Liver (tissue), 8 donors: ENCODE measurements at regions not wholly inside any gene's neighbourhood (a gene's known extent, or its start where the extent isn't known, plus 50 kb on each side); places are given as distances from the start of the nearest gene placed in this dataset.

Source experiments
- DNase-seq: peaks from one replicate; pipeline ENCODE4 v3.0.0-alpha.2; 2017; ENCODE audit warnings: low spot score
- H3K27ac ChIP-seq, 2 donors: one replicate each; pipeline ENCODE4 v1.7.0; 2013; ENCODE audit warnings: inconsistent platforms in 2 of 2, low read length in 2 of 2, control low read depth in 1 of 2, low read depth in 1 of 2, mild to moderate bottlenecking in 1 of 2
- H3K27me3 ChIP-seq, 4 donors: one replicate each; pipeline versions ENCODE4 v1.6.1 to v1.7.0; 2013; ENCODE audit warnings: low read length in 3 of 4, inconsistent platforms in 1 of 4, mild to moderate bottlenecking in 1 of 4, moderate library complexity in 1 of 4; ENCODE audit not compliant: control insufficient read depth in 4 of 4, insufficient read depth in 4 of 4
- H3K36me3 ChIP-seq, 4 donors: one replicate each; pipeline versions ENCODE4 v1.6.1 to v1.7.0; 2013; ENCODE audit warnings: low read length in 3 of 4, mild to moderate bottlenecking in 3 of 4, low read depth in 1 of 4, moderate library complexity in 1 of 4; ENCODE audit not compliant: control insufficient read depth in 4 of 4, insufficient read depth in 3 of 4
- H3K4me1 ChIP-seq, 4 donors: one replicate each; pipeline versions ENCODE4 v1.6.1 to v1.7.0; 2013; ENCODE audit warnings: low read length in 3 of 4, mild to moderate bottlenecking in 3 of 4, moderate library complexity in 1 of 4; ENCODE audit not compliant: control insufficient read depth in 4 of 4, insufficient read depth in 4 of 4
- H3K4me3 ChIP-seq, 3 donors: one replicate each; pipeline versions ENCODE4 v1.6.1 to v1.7.0; 2013; ENCODE audit warnings: low read length in 3 of 3, control low read depth in 1 of 3, low read depth in 1 of 3, mild to moderate bottlenecking in 1 of 3
- H3K9ac ChIP-seq, 2 donors: one replicate each; pipeline ENCODE4 v1.7.0; 2013; ENCODE audit warnings: low read length in 2 of 2, mild to moderate bottlenecking in 2 of 2, moderate library complexity in 2 of 2, control low read depth in 1 of 2, low read depth in 1 of 2
- H3K9me3 ChIP-seq, 4 donors: one replicate each; pipeline versions ENCODE4 v1.6.1 to v1.7.0; 2013; ENCODE audit warnings: low read length in 3 of 4; ENCODE audit not compliant: control insufficient read depth in 4 of 4
- EGR1 ChIP-seq, 2 donors: IDR thresholded peaks; 2 replicates each; pipeline ENCODE4 v1.6.1; 2016 to 2018; ENCODE audit warnings: antibody characterized with exemption in 2 of 2, low read depth in 2 of 2
- FOXA1 ChIP-seq: IDR thresholded peaks from 2 replicates; pipeline ENCODE4 v1.6.1; 2016; ENCODE audit warnings: antibody characterized with exemption
- FOXA2 ChIP-seq: IDR thresholded peaks from 2 replicates; pipeline ENCODE4 v1.6.1; 2016; ENCODE audit warnings: antibody characterized with exemption
- HNF4A ChIP-seq, 2 donors: conservative IDR thresholded peaks; 2 replicates each; pipeline ENCODE4 v1.6.1; 2016; ENCODE audit warnings: antibody characterized with exemption in 2 of 2, mild to moderate bottlenecking in 2 of 2
- HNF4G ChIP-seq: IDR thresholded peaks from 2 replicates; pipeline ENCODE4 v1.6.1; 2016; ENCODE audit warnings: antibody characterized with exemption
- JUND ChIP-seq, 2 donors: IDR thresholded peaks; 2 replicates each; pipeline ENCODE4 v1.6.1; 2016; ENCODE audit warnings: antibody characterized with exemption in 2 of 2
- NR2F2 ChIP-seq: IDR thresholded peaks from 2 replicates; pipeline ENCODE4 v1.6.1; 2016; ENCODE audit warnings: antibody characterized with exemption
- RAD21 ChIP-seq, 2 donors: IDR thresholded peaks; 2 replicates each; pipeline ENCODE4 v1.6.1; 2016; ENCODE audit warnings: antibody characterized with exemption in 2 of 2, mild to moderate bottlenecking in 2 of 2
- RXRA ChIP-seq, 2 donors: IDR thresholded peaks; 2 replicates each; pipeline ENCODE4 v1.6.1; 2017 to 2018; ENCODE audit warnings: antibody characterized with exemption in 2 of 2, mild to moderate bottlenecking in 1 of 2
- SP1 ChIP-seq: IDR thresholded peaks from 2 replicates; pipeline ENCODE4 v1.6.1; 2018; ENCODE audit warnings: antibody characterized with exemption, mild to moderate bottlenecking
- TAF1 ChIP-seq: conservative IDR thresholded peaks from 2 replicates; pipeline ENCODE4 v1.6.1; 2016; ENCODE audit warnings: antibody characterized with exemption, mild to moderate bottlenecking
- YY1 ChIP-seq: IDR thresholded peaks from 2 replicates; pipeline ENCODE4 v1.6.1; 2016; ENCODE audit warnings: antibody characterized with exemption, mild to moderate bottlenecking
- WGBS: extraction: QIAGEN DNeasy Blood & Tissue Kit; methylation state at CpG from one replicate; pipeline ENCODE4 v1.1.7; 2013; 5-methylcytosine and 5-hydroxymethylcytosine counted together
- TF ChIP-seq, protein P1 (sequence below): IDR thresholded peaks from 2 replicates; pipeline ENCODE4 v1.6.1; 2016; ENCODE audit warnings: antibody characterized with exemption
- TF ChIP-seq, protein P2 (sequence below): IDR thresholded peaks from 2 replicates; pipeline ENCODE4 v1.6.1; 2016; ENCODE audit warnings: antibody characterized with exemption
- TF ChIP-seq, protein P3 (sequence below): fragments of 150-350 bp; IDR thresholded peaks from 2 replicates; pipeline ENCODE4 v1.5.1; 2017; ENCODE audit warnings: improper control_type of control experiment, low read depth, low read length; ENCODE audit not compliant: missing input control
- TF ChIP-seq, protein P4 (sequence below): IDR thresholded peaks from 2 replicates; pipeline ENCODE4 v1.6.1; 2016; ENCODE audit warnings: antibody characterized with exemption, mild to moderate bottlenecking
- TF ChIP-seq, protein P5 (sequence below): IDR thresholded peaks from 2 replicates; pipeline ENCODE4 v1.6.1; 2016; ENCODE audit warnings: antibody characterized with exemption
- donor health status: healthy.
- donor health status: healthy.
- donor health status: healthy.
- donor health status: healthy.
- donor health status: healthy.

DNA sequence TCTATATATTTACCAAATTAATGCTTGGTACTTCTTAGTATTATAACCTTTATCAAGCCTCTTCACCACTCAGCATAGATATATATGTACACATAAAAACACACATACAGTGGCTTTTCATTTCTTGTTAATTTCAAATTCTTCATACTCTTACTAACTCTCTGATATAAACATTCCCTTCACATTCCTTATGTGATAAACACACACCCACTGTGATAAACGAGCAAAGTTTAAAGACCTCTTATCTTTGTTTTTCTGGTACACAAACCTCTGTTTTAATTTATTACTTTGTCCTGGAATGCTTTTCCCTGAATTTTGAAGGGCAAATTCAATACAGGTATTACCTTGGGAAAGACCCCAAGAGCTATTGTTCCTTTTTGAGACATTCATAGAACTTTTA, 379.1 kb upstream of the TMPRSS15 start:
- no peak for TF ChIP-seq EGR1 (IDR thresholded peaks at IDR 0.05; ENCODE audit: low read depth in 2 of 2)
- Histone ChIP-seq H3K27ac (no peak overlapping the region), H3K36me3 (no peaks in the 10 kb centered on the region), H3K9ac (no peak overlapping the region), H3K9me3 (no peaks in the 10 kb centered on the region), H3K27me3 (no peaks in the 10 kb centered on the region), H3K4me1 (no peaks in the 10 kb centered on the region), H3K4me3 (no peak overlapping the region)
- WGBS: 8% methylated on average over 1 of the region's 1 CpG
- no peak for DNase-seq

DNA sequence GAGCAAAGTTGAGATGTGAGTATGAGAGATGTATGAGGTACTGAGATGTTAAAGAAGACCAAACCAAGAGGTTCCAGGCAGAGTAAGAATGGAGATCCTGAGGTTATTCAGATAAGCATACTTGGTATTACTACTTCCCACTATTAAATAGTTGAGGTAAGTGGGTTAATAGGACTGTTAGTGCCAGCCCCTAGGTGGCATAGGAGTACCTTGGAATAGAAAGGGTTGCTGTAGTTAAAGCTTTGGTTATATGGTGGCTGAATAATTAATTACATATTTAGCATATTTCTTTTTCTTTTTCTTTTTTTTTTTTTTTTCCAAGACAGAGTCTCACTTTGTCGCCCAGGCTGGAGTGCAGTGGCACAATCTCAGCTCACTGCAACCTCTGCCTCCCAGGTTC, 397.9 kb upstream of the TMPRSS15 start:
- H3K4me1 ChIP-seq: no peaks in the 10 kb centered on the region
- no peak overlapping the region for H3K9ac ChIP-seq
- DNase-seq: no peak
- TF ChIP-seq, protein P1, sequence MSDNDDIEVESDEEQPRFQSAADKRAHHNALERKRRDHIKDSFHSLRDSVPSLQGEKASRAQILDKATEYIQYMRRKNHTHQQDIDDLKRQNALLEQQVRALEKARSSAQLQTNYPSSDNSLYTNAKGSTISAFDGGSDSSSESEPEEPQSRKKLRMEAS: no peak
- peak; percentile 7 to 16 for TF ChIP-seq RAD21 (IDR thresholded peaks at IDR 0.05)
- no peak overlapping the region for H3K27ac ChIP-seq
- H3K36me3 ChIP-seq: no peaks in the 10 kb centered on the region
- H3K27me3 ChIP-seq: no peaks in the 10 kb centered on the region
- H3K4me3 ChIP-seq: no peak overlapping the region
- no peaks in the 10 kb centered on the region for H3K9me3 ChIP-seq
- WGBS: 67% methylated on average over 1 of the region's 1 CpG

DNA sequence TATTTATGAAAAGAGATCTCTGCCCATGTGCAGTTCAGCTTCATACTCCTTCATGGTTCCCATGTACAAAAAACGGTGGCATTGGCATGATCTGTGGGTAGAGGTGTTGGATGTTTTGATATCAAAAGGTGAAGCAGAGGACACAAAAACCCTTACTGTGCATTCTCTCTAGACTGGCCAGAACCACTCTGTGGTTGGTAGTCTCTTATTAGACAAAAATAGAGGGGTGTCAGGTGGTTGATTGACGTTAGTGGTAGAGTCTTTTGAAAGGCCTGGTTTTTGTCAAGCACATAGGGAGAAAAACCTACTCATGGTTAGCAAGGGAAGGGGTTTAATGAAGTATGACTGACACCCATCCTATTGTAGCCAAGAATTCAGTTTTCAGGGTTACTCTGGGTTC, 400.0 kb upstream of the TMPRSS15 start:
- TF ChIP-seq FOXA2: no peak
- TF ChIP-seq HNF4A (conservative IDR thresholded peaks at IDR 0.05): no peak
- no peak for TF ChIP-seq RAD21 (IDR thresholded peaks at IDR 0.05)
- no peak for TF ChIP-seq FOXA1
- TF ChIP-seq, protein P2, sequence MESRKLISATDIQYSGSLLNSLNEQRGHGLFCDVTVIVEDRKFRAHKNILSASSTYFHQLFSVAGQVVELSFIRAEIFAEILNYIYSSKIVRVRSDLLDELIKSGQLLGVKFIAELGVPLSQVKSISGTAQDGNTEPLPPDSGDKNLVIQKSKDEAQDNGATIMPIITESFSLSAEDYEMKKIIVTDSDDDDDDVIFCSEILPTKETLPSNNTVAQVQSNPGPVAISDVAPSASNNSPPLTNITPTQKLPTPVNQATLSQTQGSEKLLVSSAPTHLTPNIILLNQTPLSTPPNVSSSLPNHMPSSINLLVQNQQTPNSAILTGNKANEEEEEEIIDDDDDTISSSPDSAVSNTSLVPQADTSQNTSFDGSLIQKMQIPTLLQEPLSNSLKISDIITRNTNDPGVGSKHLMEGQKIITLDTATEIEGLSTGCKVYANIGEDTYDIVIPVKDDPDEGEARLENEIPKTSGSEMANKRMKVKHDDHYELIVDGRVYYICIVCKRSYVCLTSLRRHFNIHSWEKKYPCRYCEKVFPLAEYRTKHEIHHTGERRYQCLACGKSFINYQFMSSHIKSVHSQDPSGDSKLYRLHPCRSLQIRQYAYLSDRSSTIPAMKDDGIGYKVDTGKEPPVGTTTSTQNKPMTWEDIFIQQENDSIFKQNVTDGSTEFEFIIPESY: no peak
- H3K36me3 ChIP-seq: no peaks in the 10 kb centered on the region
- no peak overlapping the region for H3K9ac ChIP-seq
- H3K4me1 ChIP-seq: no peaks in the 10 kb centered on the region
- WGBS: 57% methylated on average over 2 of the region's 2 CpGs
- no peak overlapping the region for H3K4me3 ChIP-seq
- H3K27ac ChIP-seq: no peak overlapping the region
- no peaks in the 10 kb centered on the region for H3K9me3 ChIP-seq
- DNase-seq: no peak
- no peaks in the 10 kb centered on the region for H3K27me3 ChIP-seq

DNA sequence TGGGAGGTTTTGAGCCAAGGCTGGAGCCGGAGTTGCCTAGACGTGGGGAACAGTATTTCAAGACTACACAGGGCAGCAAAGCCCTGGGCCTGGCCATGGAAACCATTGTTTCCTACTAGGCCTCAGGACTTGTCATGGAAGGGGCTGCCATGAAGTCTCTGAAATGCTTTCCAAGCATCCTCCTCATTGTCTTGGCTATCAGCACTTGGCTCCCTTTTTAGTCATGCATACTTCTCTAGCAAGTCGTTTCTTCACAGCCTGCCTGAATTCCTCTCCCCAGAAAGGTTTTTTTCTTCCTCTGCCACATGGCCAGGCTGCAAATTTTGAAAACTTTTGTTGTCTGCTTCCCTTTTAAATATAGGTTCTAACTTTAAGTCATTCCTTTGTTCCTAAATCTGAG, 406.6 kb upstream of the TMPRSS15 start:
- no peak for DNase-seq
- TF ChIP-seq YY1 (no peak), RXRA (IDR thresholded peaks at IDR 0.05) (no peak), NR2F2 (no peak), FOXA2 (no peak), SP1 (no peak), HNF4A (conservative IDR thresholded peaks at IDR 0.05) (no peak), RAD21 (IDR thresholded peaks at IDR 0.05) (no peak), FOXA1 (no peak), EGR1 (IDR thresholded peaks at IDR 0.05; ENCODE audit: low read depth in 2 of 2) (no peak), JUND (IDR thresholded peaks at IDR 0.05) (no peak), TAF1 (no peak), HNF4G (no peak)
- TF ChIP-seq, protein P1: no peak
- TF ChIP-seq, protein P3, sequence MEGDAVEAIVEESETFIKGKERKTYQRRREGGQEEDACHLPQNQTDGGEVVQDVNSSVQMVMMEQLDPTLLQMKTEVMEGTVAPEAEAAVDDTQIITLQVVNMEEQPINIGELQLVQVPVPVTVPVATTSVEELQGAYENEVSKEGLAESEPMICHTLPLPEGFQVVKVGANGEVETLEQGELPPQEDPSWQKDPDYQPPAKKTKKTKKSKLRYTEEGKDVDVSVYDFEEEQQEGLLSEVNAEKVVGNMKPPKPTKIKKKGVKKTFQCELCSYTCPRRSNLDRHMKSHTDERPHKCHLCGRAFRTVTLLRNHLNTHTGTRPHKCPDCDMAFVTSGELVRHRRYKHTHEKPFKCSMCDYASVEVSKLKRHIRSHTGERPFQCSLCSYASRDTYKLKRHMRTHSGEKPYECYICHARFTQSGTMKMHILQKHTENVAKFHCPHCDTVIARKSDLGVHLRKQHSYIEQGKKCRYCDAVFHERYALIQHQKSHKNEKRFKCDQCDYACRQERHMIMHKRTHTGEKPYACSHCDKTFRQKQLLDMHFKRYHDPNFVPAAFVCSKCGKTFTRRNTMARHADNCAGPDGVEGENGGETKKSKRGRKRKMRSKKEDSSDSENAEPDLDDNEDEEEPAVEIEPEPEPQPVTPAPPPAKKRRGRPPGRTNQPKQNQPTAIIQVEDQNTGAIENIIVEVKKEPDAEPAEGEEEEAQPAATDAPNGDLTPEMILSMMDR: no peak
- TF ChIP-seq, protein P4, sequence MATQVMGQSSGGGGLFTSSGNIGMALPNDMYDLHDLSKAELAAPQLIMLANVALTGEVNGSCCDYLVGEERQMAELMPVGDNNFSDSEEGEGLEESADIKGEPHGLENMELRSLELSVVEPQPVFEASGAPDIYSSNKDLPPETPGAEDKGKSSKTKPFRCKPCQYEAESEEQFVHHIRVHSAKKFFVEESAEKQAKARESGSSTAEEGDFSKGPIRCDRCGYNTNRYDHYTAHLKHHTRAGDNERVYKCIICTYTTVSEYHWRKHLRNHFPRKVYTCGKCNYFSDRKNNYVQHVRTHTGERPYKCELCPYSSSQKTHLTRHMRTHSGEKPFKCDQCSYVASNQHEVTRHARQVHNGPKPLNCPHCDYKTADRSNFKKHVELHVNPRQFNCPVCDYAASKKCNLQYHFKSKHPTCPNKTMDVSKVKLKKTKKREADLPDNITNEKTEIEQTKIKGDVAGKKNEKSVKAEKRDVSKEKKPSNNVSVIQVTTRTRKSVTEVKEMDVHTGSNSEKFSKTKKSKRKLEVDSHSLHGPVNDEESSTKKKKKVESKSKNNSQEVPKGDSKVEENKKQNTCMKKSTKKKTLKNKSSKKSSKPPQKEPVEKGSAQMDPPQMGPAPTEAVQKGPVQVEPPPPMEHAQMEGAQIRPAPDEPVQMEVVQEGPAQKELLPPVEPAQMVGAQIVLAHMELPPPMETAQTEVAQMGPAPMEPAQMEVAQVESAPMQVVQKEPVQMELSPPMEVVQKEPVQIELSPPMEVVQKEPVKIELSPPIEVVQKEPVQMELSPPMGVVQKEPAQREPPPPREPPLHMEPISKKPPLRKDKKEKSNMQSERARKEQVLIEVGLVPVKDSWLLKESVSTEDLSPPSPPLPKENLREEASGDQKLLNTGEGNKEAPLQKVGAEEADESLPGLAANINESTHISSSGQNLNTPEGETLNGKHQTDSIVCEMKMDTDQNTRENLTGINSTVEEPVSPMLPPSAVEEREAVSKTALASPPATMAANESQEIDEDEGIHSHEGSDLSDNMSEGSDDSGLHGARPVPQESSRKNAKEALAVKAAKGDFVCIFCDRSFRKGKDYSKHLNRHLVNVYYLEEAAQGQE: no peak
- TF ChIP-seq, protein P5, sequence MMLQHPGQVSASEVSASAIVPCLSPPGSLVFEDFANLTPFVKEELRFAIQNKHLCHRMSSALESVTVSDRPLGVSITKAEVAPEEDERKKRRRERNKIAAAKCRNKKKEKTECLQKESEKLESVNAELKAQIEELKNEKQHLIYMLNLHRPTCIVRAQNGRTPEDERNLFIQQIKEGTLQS: no peak

More for the DNA sequence above, 406.6 kb upstream of the TMPRSS15 start:
- no peaks in the 10 kb centered on the region for H3K27me3 ChIP-seq
- H3K4me1 ChIP-seq: no peaks in the 10 kb centered on the region
- H3K36me3 ChIP-seq: no peaks in the 10 kb centered on the region
- H3K9ac ChIP-seq: no peak overlapping the region
- no peaks in the 10 kb centered on the region for H3K9me3 ChIP-seq
- H3K4me3 ChIP-seq: no peak overlapping the region
- H3K27ac ChIP-seq: no peak overlapping the region
- 62% methylated on average over 3 of the region's 3 CpGs for WGBS
